ENCODE measurements at regions not wholly inside any gene's neighbourhood (a gene's known extent, or its start where the extent isn't known, plus 50 kb on each side); places are given as distances from the start of the nearest gene placed in this dataset.

- no peak for TF ChIP-seq EZH2 (IDR thresholded peaks at IDR 0.05; ENCODE audit: borderline replicate concordance, low read depth, low read length)
- no peak for TF ChIP-seq CHD1 (IDR thresholded peaks at IDR 0.05; ENCODE audit: low read length)
- TF ChIP-seq HMGXB4 (CRISPR knock-in tag; IDR thresholded peaks at IDR 0.05), result no peak
- TF ChIP-seq POLR3A (IDR thresholded peaks at IDR 0.05; ENCODE audit: borderline replicate concordance, extremely low read depth, insufficient read depth, insufficient read length), result no peak
- TF ChIP-seq TSHZ1 (CRISPR knock-in tag; IDR thresholded peaks at IDR 0.05), result no peak
- TF ChIP-seq TAF1 (IDR thresholded peaks at IDR 0.05; ENCODE audit: control insufficient read depth, extremely low read depth, insufficient read depth, low read length, severe bottlenecking), result no peak
- no peak for TF ChIP-seq ZNF280B (CRISPR knock-in tag; IDR thresholded peaks at IDR 0.05)
- no peak for TF ChIP-seq TEAD4 (IDR thresholded peaks at IDR 0.05; ENCODE audit: low read length)
- no peak for TF ChIP-seq TEAD4 (CRISPR knock-in tag; IDR thresholded peaks at IDR 0.05; ENCODE audit: borderline replicate concordance)
- no peak for TF ChIP-seq CTCF (IDR thresholded peaks at IDR 0.05 in 2 of 3, conservative IDR thresholded peaks at IDR 0.05 in 1 of 3; ENCODE audit: insufficient read depth in 2 of 3, low read depth in 1 of 3, low read length in 3 of 3)
- TF ChIP-seq MAFG (tag; conservative IDR thresholded peaks at IDR 0.05), result no peak
- TF ChIP-seq HNRNPUL1 (IDR thresholded peaks at IDR 0.05; ENCODE audit: low read length), result no peak
These were observed 77.4 kb upstream of the CD93 start for GRCh38 chr20:23163562-23163961.
